AG04450 (cell line): ENCODE measurements at regions not wholly inside any gene's neighbourhood (a gene's known extent, or its start where the extent isn't known, plus 50 kb on each side); places are given as distances from the start of the nearest gene placed in this dataset.

Experiments
- CTCF ChIA-PET: fragments of 300-600, 350-600 bp; formaldehyde crosslinking; extraction: SDS; loops from one replicate; lab custom pipeline; 2022; ENCODE audit warnings: antibody characterized with exemption, inconsistent platforms; lab: Charles Lee
- POLR2A ChIA-PET: fragments of 350-600 bp; formaldehyde crosslinking; extraction: SDS; loops from one replicate; lab custom pipeline; 2021; ENCODE audit warnings: antibody characterized with exemption, inconsistent platforms; lab: Yijun Ruan, JAX
- DNase-seq: peaks from one replicate; pipeline ENCODE4 v3.0.0-alpha.2; 2011; ENCODE audit warnings: low read depth, low spot score
- H3K27ac ChIP-seq: one replicate; pipeline ENCODE4 v1.5.1; 2012; ENCODE audit warnings: low read depth, low read length, control low read depth
- H3K27me3 ChIP-seq: one replicate; pipeline ENCODE4 v1.6.0; 2012; ENCODE audit warnings: low read length; ENCODE audit not compliant: control insufficient read depth, insufficient read depth
- H3K4me3 ChIP-seq: 2 replicates; pipeline ENCODE4 v1.5.1; 2011; ENCODE audit warnings: mild to moderate bottlenecking, low read depth, low read length, control low read depth
- H3K9me3 ChIP-seq: 2 replicates; pipeline ENCODE4 v1.5.1; 2012; ENCODE audit warnings: low read length; ENCODE audit not compliant: control insufficient read depth, insufficient read depth
- TF ChIP-seq, protein P1 (sequence below): IDR thresholded peaks from 2 replicates; pipeline ENCODE4 v1.5.1; 2011; ENCODE audit warnings: low read depth, low read length, control low read depth, inconsistent platforms

- no peak overlapping the region for H3K4me3 ChIP-seq
- DNase-seq, result no peak
- POLR2A ChIA-PET, result no interaction called here
- peaks cover 51% of the 10 kb centered on the region for H3K27me3 ChIP-seq
- H3K9me3 ChIP-seq, result peaks cover 7% of the 10 kb centered on the region
- TF ChIP-seq, protein P1, sequence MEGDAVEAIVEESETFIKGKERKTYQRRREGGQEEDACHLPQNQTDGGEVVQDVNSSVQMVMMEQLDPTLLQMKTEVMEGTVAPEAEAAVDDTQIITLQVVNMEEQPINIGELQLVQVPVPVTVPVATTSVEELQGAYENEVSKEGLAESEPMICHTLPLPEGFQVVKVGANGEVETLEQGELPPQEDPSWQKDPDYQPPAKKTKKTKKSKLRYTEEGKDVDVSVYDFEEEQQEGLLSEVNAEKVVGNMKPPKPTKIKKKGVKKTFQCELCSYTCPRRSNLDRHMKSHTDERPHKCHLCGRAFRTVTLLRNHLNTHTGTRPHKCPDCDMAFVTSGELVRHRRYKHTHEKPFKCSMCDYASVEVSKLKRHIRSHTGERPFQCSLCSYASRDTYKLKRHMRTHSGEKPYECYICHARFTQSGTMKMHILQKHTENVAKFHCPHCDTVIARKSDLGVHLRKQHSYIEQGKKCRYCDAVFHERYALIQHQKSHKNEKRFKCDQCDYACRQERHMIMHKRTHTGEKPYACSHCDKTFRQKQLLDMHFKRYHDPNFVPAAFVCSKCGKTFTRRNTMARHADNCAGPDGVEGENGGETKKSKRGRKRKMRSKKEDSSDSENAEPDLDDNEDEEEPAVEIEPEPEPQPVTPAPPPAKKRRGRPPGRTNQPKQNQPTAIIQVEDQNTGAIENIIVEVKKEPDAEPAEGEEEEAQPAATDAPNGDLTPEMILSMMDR, result no peak
- H3K27ac ChIP-seq, result no peak overlapping the region
- CTCF ChIA-PET, result interaction anchor here (1.0 kb wide), 1 partner anchor 409 kb away, joined by 3 read pairs; no protein-coding TSS in a partner anchor
Measured at GRCh38 chr2:45170191-45171135, 161.2 kb upstream of the SIX2 start.

GRCh38 chr2:45169339-45170190 is 160.3 kb upstream of the SIX2 start:
- Histone ChIP-seq H3K9me3 (peaks cover 7% of the 10 kb centered on the region), H3K27ac (no peak overlapping the region), H3K4me3 (peak overlapping the region; percentile 45), H3K27me3 (peaks cover 52% of the 10 kb centered on the region)
- POLR2A ChIA-PET, result interaction anchor here (1.4 kb wide), 1 partner anchor 9 kb away, joined by 5 read pairs; no protein-coding TSS in a partner anchor
- CTCF ChIA-PET, result interaction anchor here (1.0 kb wide), 1 partner anchor 409 kb away, joined by 3 read pairs; no protein-coding TSS in a partner anchor
- TF ChIP-seq, protein P1, result no peak
- no peak for DNase-seq

GRCh38 chr2:45168711-45169338 is 159.6 kb upstream of the SIX2 start:
- H3K9me3 ChIP-seq, result peaks cover 7% of the 10 kb centered on the region
- TF ChIP-seq, protein P1, result no peak
- CTCF ChIA-PET, result interaction anchor here (1.0 to 1.4 kb wide), 2 partner anchors 325 to 410 kb away, joined by 3 to 6 read pairs; no protein-coding TSS in a partner anchor
- H3K4me3 ChIP-seq, result peak overlapping the region; percentile 45; the same call in 1 of the 2 replicates
- H3K27me3 ChIP-seq, result peaks cover 57% of the 10 kb centered on the region
- POLR2A ChIA-PET, result interaction anchor here (1.4 kb wide), 1 partner anchor 10 kb away, joined by 5 read pairs; no protein-coding TSS in a partner anchor
- no peak for DNase-seq
- H3K27ac ChIP-seq, result no peak overlapping the region

GRCh38 chr2:45167920-45168629 is 158.8 kb upstream of the SIX2 start:
- Histone ChIP-seq H3K27me3 (peaks cover 62% of the 10 kb centered on the region), H3K9me3 (peaks cover 7% of the 10 kb centered on the region)
- POLR2A ChIA-PET, result interaction anchor here (1.4 kb wide), 1 partner anchor 10 kb away, joined by 5 read pairs; no protein-coding TSS in a partner anchor

More at GRCh38 chr2:45167920-45168629, 158.8 kb upstream of the SIX2 start:
- DNase-seq, result no peak
- CTCF ChIA-PET, result interaction anchor here (1.4 kb wide), 1 partner anchor 326 kb away, joined by 6 read pairs; no protein-coding TSS in a partner anchor
- no peak overlapping the region for H3K27ac ChIP-seq
- TF ChIP-seq, protein P1, result no peak
- no peak overlapping the region for H3K4me3 ChIP-seq
